ENCODE measurements at regions not wholly inside any gene's neighbourhood (a gene's known extent, or its start where the extent isn't known, plus 50 kb on each side); places are given as distances from the start of the nearest gene placed in this dataset.

DNA sequence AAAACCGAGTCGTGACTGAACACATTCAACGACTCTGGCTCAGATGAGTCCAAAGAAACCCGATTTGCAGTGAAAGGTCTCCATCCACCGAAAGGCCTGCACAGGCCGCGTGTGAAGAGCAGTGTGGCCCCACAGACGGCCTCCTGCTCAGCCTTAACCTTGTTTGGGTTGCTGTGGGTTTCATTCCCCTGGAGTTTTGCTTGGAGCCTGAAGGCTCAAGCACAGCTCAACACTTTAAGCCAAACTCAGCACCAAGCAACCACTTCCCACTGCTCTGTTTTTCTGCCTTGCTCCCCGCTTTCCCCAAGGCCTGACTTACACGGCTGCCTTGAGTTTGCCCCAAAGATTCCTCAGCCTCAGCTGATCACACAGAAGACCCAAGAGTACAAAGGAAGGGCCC, 398.2 kb upstream of the NFE2L3 start:
- TF ChIP-seq, protein P1, sequence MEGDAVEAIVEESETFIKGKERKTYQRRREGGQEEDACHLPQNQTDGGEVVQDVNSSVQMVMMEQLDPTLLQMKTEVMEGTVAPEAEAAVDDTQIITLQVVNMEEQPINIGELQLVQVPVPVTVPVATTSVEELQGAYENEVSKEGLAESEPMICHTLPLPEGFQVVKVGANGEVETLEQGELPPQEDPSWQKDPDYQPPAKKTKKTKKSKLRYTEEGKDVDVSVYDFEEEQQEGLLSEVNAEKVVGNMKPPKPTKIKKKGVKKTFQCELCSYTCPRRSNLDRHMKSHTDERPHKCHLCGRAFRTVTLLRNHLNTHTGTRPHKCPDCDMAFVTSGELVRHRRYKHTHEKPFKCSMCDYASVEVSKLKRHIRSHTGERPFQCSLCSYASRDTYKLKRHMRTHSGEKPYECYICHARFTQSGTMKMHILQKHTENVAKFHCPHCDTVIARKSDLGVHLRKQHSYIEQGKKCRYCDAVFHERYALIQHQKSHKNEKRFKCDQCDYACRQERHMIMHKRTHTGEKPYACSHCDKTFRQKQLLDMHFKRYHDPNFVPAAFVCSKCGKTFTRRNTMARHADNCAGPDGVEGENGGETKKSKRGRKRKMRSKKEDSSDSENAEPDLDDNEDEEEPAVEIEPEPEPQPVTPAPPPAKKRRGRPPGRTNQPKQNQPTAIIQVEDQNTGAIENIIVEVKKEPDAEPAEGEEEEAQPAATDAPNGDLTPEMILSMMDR (IDR thresholded peaks at IDR 0.05; ENCODE audit: low read length, missing control alignments): no peak
- no peak for DNase-seq (ENCODE audit: low read depth)
- no peak overlapping the region for H3K4me3 ChIP-seq (replicated peaks; ENCODE audit: low read depth, low read length)

DNA sequence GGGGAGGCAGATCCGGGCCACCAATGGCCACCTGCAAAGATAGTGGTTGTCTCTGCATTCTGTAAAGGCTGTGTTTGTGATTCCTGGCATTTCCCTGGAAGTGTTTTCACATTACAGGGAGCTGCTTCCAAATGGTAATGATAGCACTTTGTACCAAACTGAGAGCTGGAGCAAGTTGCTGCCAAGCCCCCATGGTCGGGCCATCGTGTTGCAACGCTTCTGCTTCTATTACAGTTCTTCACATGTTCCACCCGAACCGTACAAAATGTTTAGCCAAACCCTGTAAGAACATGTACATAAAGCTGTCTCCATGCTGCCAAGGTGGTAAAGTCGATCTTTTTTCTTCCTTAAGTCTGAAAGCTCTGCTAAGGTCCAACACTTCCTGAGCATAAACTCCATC, 397.7 kb upstream of the NFE2L3 start:
- no peak for DNase-seq (ENCODE audit: low read depth)
- TF ChIP-seq, protein P1 (IDR thresholded peaks at IDR 0.05; ENCODE audit: low read length, missing control alignments): no peak
- H3K4me3 ChIP-seq (replicated peaks; ENCODE audit: low read depth, low read length): no peak overlapping the region

DNA sequence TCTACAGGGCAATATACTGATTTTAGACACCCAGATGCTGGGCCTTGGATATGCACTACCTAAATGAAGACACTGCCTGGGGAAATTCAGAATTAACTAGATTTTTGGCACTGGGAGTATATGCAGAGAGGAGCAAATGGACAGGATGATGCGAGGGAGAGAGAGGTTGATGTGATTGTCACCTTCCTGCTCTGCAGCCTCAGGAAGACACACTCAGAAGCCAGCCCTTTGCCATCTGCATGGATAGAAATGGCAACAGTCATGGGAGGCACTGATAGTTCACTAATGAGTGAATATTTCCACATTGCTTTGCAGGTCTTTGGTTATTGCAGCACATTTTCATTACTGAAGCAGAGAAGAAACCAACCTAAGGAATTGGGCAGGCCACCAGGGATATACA, 397.2 kb upstream of the NFE2L3 start:
- H3K4me3 ChIP-seq (replicated peaks; ENCODE audit: low read depth, low read length): no peak overlapping the region
- no peak for DNase-seq (ENCODE audit: low read depth)
- TF ChIP-seq, protein P1 (IDR thresholded peaks at IDR 0.05; ENCODE audit: low read length, missing control alignments): no peak

DNA sequence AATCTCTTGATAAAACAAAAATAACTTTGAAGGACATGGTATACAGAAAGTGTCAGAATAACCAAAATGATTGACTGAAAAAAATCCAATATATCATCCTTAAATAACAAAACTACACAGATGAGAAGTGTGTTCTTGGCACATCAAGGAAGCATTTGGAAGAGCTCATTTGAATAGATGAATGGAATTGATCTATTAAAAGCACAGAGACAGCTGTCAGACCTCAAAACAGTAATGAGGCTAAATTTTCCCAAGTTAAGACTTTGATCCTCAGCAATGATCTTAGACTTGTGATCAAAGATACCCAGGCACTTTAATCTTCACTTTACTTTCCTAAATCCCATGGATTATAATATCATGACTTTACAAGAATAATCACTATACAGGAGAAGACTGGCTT, 395.4 kb upstream of the NFE2L3 start:
- TF ChIP-seq, protein P1 (IDR thresholded peaks at IDR 0.05; ENCODE audit: low read length, missing control alignments): no peak
- DNase-seq (ENCODE audit: low read depth): no peak
- no peak overlapping the region for H3K4me3 ChIP-seq (replicated peaks; ENCODE audit: low read depth, low read length)

DNA sequence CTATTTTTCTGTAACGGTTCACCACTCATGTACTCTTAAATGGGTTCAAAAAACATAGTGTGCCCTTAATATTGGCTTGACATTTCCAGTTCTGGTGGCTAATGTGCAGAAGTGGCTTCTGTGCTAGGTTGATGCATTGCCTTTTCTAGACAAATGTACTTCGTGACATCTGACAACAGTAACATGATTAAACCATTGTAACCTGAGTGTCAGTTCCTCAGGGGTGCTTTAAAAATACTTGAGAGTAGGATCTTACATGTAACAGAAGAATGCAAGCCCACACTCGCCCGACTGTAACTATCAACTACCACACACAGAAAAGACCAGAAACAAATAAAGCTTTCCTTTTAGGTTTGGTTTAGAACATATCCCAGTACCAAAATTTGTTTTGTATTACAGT, 393.4 kb upstream of the NFE2L3 start:
- no peak overlapping the region for H3K4me3 ChIP-seq (replicated peaks; ENCODE audit: low read depth, low read length)
- TF ChIP-seq, protein P1 (IDR thresholded peaks at IDR 0.05; ENCODE audit: low read length, missing control alignments): no peak
- DNase-seq (ENCODE audit: low read depth): no peak

DNA sequence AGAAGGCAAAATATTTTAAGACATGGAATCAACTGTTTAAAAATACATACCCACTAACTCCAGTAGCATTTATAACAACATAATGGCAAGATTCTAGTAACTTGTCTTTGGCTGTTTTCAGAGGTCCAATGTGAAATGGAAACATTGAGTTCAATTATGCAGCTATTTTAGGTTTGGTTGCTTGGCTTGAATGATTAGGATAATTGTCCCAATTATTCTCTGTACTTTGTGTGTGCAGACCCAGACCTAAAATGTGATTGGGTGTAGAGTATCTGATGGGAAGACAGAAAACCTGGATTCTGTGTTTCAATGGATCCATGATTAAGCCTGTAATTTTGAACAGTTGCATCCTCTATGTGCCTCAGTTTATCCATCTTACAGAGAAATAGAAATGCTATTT, 392.7 kb upstream of the NFE2L3 start:
- no peak overlapping the region for H3K4me3 ChIP-seq (replicated peaks; ENCODE audit: low read depth, low read length)
- TF ChIP-seq, protein P1 (IDR thresholded peaks at IDR 0.05; ENCODE audit: low read length, missing control alignments): no peak
- no peak for DNase-seq (ENCODE audit: low read depth)

DNA sequence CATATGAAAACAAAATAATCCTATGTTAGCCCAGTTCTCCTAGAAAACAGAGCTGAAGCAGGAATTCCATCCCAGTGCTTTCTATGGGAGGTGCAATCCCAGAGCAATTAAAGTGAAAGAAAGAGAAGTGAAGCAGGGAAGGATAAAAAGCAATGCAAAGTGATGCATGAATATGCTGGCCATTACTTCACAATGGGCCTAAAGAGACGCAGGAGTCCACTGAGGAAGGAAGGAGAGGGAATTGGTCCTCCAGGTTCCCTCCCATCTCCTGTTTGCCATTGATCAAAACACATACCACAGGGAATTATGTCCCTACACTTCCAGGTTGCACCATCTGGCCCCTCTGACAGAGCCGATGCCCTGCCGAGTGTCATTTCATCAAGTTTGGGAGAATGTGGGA, 392.2 kb upstream of the NFE2L3 start:
- TF ChIP-seq, protein P1 (IDR thresholded peaks at IDR 0.05; ENCODE audit: low read length, missing control alignments): no peak
- H3K4me3 ChIP-seq (replicated peaks; ENCODE audit: low read depth, low read length): no peak overlapping the region
- no peak for DNase-seq (ENCODE audit: low read depth)
